GM12865 (cell line): ENCODE measurements at regions not wholly inside any gene's neighbourhood (a gene's known extent, or its start where the extent isn't known, plus 50 kb on each side); places are given as distances from the start of the nearest gene placed in this dataset.

Experiments used
- DNase-seq: peaks from one replicate; pipeline ENCODE4 v3.0.0; 2010; ENCODE audit warnings: low read depth
- H3K4me3 ChIP-seq: 2 replicates; pipeline ENCODE4 v1.5.1; 2011; ENCODE audit warnings: mild to moderate bottlenecking, low read depth, low read length, control low read depth
- TF ChIP-seq, protein P1 (sequence below): IDR thresholded peaks from 2 replicates; pipeline ENCODE4 v1.5.1; 2011; ENCODE audit warnings: low read length, control low read depth, low read depth, inconsistent platforms; ENCODE audit not compliant: insufficient read depth; ENCODE audit errors: missing control alignments

DNA sequence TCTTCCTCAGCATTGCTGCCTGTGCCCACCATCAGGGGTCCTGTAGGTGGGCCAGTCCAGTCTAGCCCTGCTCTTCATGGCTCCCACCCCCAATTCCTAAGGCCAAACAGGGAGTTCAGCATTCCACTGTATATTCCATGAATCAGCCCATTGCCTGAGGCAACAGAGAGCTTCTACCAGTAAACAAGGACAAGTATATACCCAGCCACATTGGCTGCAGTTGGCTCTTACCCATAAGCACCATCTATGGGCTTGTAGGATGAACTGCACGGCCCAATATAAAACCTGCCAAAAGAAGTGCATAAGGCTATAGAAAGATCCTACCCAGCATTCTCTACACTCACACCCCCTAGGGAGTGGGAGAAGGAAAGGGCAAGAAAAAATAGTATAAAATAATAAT is 95.1 kb upstream of the SALL3 start:
- TF ChIP-seq, protein P1, sequence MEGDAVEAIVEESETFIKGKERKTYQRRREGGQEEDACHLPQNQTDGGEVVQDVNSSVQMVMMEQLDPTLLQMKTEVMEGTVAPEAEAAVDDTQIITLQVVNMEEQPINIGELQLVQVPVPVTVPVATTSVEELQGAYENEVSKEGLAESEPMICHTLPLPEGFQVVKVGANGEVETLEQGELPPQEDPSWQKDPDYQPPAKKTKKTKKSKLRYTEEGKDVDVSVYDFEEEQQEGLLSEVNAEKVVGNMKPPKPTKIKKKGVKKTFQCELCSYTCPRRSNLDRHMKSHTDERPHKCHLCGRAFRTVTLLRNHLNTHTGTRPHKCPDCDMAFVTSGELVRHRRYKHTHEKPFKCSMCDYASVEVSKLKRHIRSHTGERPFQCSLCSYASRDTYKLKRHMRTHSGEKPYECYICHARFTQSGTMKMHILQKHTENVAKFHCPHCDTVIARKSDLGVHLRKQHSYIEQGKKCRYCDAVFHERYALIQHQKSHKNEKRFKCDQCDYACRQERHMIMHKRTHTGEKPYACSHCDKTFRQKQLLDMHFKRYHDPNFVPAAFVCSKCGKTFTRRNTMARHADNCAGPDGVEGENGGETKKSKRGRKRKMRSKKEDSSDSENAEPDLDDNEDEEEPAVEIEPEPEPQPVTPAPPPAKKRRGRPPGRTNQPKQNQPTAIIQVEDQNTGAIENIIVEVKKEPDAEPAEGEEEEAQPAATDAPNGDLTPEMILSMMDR: no peak
- DNase-seq: no peak

DNA sequence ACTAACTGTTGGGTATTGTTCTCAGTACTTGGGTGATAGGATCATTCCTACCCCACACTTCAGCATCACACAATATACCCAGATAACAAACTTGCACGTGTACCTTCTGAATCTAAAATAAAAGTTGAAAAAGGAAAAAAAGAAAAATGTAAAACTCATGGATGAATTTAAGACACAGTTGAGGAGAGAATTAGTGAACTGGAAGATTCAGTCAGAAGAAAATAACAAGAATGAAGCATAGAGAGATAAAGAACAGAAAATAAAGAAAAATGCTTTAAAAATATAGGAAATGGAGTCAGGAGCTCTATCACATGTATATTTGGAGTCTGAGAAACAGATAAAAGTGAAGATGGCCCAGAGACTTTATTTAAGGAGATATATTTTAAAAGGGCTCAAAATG is 90.4 kb upstream of the SALL3 start:
- no peak for DNase-seq
- TF ChIP-seq, protein P1: no peak

More for the DNA sequence above, 95.1 kb upstream of the SALL3 start:
- H3K4me3 ChIP-seq: no peak overlapping the region

DNA sequence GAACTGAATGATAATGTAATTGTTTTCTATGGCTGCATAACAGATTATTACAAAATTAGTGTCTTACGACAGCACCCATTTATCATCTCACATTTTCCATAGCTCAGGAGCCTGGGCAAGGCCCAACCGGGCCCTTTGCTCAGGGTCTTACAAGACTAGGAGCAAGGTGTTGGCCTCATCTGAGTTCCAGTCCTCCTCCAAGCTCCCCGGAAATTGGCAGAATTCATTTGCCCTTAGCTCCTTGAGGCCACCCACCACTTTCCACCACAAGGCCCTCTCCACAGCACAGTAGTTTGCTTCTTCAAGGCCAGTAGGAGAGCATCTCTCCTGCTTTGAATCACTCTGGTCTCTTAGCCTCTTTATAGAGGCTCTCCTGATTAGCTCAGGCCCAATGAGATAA is 89.2 kb upstream of the SALL3 start:
- H3K4me3 ChIP-seq: no peak overlapping the region

More for the DNA sequence above, 90.4 kb upstream of the SALL3 start:
- no peak overlapping the region for H3K4me3 ChIP-seq

DNA sequence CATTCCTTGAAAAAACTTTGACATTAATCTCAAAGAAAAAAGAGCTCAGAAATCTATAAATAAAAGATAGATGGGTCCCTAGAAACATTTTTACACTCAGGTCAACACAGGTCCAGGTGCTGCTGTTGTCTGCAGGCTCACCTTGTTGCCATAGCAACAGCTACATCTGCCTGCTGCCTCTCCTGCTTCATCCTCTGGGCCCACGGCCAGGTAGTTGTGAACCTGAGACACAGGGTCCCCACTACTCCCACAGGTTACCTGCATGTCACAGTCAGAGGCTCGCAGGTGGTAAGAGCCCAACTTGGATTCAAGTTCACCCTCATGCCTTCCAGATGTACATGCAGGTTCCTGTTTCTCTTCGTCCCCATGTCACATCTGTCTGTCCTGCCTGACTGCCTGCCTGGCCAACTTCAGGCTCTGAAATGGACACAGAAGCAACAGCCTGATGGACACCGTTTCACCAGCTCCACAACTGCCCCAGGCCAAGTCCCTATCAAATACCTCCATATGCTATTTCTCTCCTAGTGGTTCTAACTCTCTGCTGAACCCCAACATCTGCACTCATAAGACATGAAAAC is 88.3 kb upstream of the SALL3 start:
- no peak overlapping the region for H3K4me3 ChIP-seq
- no peak for DNase-seq
- TF ChIP-seq, protein P1: no peak

More for the DNA sequence above, 89.2 kb upstream of the SALL3 start:
- no peak for DNase-seq
- TF ChIP-seq, protein P1: no peak

DNA sequence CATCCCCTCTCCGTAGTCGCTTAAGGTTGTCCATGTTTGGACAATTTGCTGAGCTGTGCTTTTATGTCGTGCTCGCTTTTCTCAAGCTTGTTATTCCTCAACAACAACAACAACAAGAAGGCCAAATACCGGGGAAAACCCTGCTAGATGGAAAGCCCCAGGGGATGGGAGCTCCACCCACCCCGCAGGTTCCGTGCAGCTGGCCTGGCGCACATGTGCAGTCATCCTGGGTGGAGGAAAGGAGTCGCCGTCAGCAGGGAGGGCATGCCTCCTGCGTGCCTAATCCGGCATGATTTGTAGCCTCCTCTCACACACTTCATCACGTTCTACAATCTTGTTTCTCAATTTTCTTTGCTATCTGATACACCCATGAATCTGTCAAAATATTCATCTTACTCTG is 87.4 kb upstream of the SALL3 start:
- no peak for DNase-seq
- no peak overlapping the region for H3K4me3 ChIP-seq
- TF ChIP-seq, protein P1: no peak

DNA sequence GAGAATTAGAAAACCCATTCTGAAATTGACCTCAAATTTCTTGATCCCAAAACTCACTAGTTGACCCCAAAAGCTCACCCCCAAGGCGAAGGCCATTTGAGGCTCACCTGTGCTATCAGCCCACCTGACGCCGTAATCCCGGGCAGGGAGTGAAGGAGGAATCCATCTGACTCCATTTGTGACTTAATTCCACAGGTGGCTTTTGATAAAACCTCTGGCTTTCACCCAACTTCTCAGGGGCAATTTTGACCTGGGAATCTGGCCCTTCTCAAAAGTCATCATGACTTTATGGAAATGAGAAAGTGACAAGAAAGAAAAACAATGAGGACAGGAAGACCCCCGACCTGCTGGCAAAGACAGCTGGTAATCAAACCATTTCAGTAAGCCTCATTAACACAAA is 86.9 kb upstream of the SALL3 start:
- no peak overlapping the region for H3K4me3 ChIP-seq
- TF ChIP-seq, protein P1: no peak
- no peak for DNase-seq
